WTC11 (cell line): ENCODE measurements at regions not wholly inside any gene's neighbourhood (a gene's known extent, or its start where the extent isn't known, plus 50 kb on each side); places are given as distances from the start of the nearest gene placed in this dataset.

Experiments
- ATAC-seq: fragments of 200-7000 bp; cut with Tn5 transposase; 2 replicates; pipeline ENCODE4 v1.10.0; 2021; ENCODE audit warnings: mild to moderate bottlenecking, moderate library complexity
- CTCF ChIA-PET: fragments of 300-600 bp; sonication (Branson Sonifier 250); formaldehyde crosslinking; loops from one replicate; lab custom pipeline; 2021; ENCODE audit warnings: antibody characterized with exemption; lab: Charles Lee
- POLR2A ChIA-PET: fragments of 350-600 bp; sonication (Branson Sonifier 250); formaldehyde crosslinking; loops from one replicate; lab custom pipeline; 2021; ENCODE audit warnings: antibody characterized with exemption; lab: Charles Lee
- DNase-seq: peaks from one replicate; pipeline ENCODE4 v3.0.0; 2021; ENCODE audit warnings: low spot score
- H3K27ac Mint-ChIP-seq: 2 replicates; pipeline ENCODE4 v1.8.0; 2021; ENCODE audit warnings: mixed read lengths
- H3K27me3 Mint-ChIP-seq: 2 replicates; pipeline ENCODE4 v1.8.0; 2021; ENCODE audit warnings: low read depth, mild to moderate bottlenecking, moderate library complexity, mixed read lengths
- H3K36me3 Mint-ChIP-seq: 2 replicates; pipeline ENCODE4 v1.8.0; 2021; ENCODE audit warnings: mixed read lengths
- H3K4me1 Mint-ChIP-seq: 2 replicates; pipeline ENCODE4 v1.8.0; 2022; ENCODE audit warnings: mixed read lengths
- H3K4me3 Mint-ChIP-seq: 2 replicates; pipeline ENCODE4 v1.8.0; 2021; ENCODE audit warnings: mild to moderate bottlenecking, moderate library complexity, mixed read lengths
- H3K9me3 Mint-ChIP-seq: 2 replicates; pipeline ENCODE4 v1.8.0; 2021; ENCODE audit warnings: mixed read lengths
- CREB1 ChIP-seq: sonication (generic); formaldehyde crosslinking; IDR thresholded peaks from 2 replicates; pipeline ENCODE4 v1.8.0; 2023; ENCODE audit warnings: mild to moderate bottlenecking, missing genetic modification reagents
- EMX1 ChIP-seq: fragments of 250-450 bp; sonication (Bioruptor Pico); IDR thresholded peaks from 2 replicates; pipeline ENCODE4 v1.8.0; 2021; ENCODE audit warnings: mild to moderate bottlenecking
- GRHL2 ChIP-seq: fragments of 250-450 bp; sonication (Bioruptor Pico); IDR thresholded peaks from 2 replicates; pipeline ENCODE4 v1.8.0; 2022; ENCODE audit warnings: mild to moderate bottlenecking, moderate library complexity; ENCODE audit not compliant: insufficient replicate concordance, severe bottlenecking
- MXD4 ChIP-seq: fragments of 250-450 bp; sonication (Bioruptor Pico); IDR thresholded peaks from 2 replicates; pipeline ENCODE4 v1.8.0; 2021; ENCODE audit warnings: mild to moderate bottlenecking, moderate library complexity, borderline replicate concordance
- NR2C2 ChIP-seq: sonication (generic); formaldehyde crosslinking; IDR thresholded peaks from 2 replicates; pipeline ENCODE4 v1.8.0; 2022; ENCODE audit warnings: mild to moderate bottlenecking, missing genetic modification reagents
- SMAD4 ChIP-seq: sonication (generic); formaldehyde crosslinking; IDR thresholded peaks from 2 replicates; pipeline ENCODE4 v1.8.0; 2022; ENCODE audit warnings: mild to moderate bottlenecking, missing genetic modification reagents
- TEAD4 ChIP-seq: sonication (generic); formaldehyde crosslinking; IDR thresholded peaks from 2 replicates; pipeline ENCODE4 v1.8.0; 2022; ENCODE audit warnings: mild to moderate bottlenecking, missing genetic modification reagents
- ZNF317 ChIP-seq: sonication (generic); formaldehyde crosslinking; IDR thresholded peaks from 2 replicates; pipeline ENCODE4 v1.8.1; 2023; ENCODE audit warnings: low read depth, mild to moderate bottlenecking, moderate library complexity, missing genetic modification reagents, borderline replicate concordance
- TF ChIP-seq, protein P1 (sequence below): fragments of 250-450 bp; sonication (Bioruptor Pico); IDR thresholded peaks from 2 replicates; pipeline ENCODE4 v1.8.0; 2021; ENCODE audit warnings: mild to moderate bottlenecking
- TF ChIP-seq, protein P2 (sequence below): sonication (generic); formaldehyde crosslinking; IDR thresholded peaks from 2 replicates; pipeline ENCODE4 v1.8.1; 2023; ENCODE audit warnings: mild to moderate bottlenecking, missing genetic modification reagents, moderate library complexity
- TF ChIP-seq, protein P3 (sequence below): sonication (generic); formaldehyde crosslinking; IDR thresholded peaks from 2 replicates; pipeline ENCODE4 v1.8.0; 2022; ENCODE audit warnings: missing genetic modification reagents
- TF ChIP-seq, protein P4 (sequence below): fragments of 250-450 bp; sonication (Bioruptor Pico); IDR thresholded peaks from 2 replicates; pipeline ENCODE4 v1.9.0; 2021; ENCODE audit warnings: mild to moderate bottlenecking
- TF ChIP-seq, protein P5 (sequence below): sonication (generic); formaldehyde crosslinking; IDR thresholded peaks from 2 replicates; pipeline ENCODE4 v1.8.1; 2022; ENCODE audit warnings: missing genetic modification reagents, borderline replicate concordance
- TF ChIP-seq, protein P6 (sequence below): fragments of 250-450 bp; sonication (Bioruptor Pico); IDR thresholded peaks from 2 replicates; pipeline ENCODE4 v1.9.0; 2021; ENCODE audit warnings: mild to moderate bottlenecking, borderline replicate concordance

DNA sequence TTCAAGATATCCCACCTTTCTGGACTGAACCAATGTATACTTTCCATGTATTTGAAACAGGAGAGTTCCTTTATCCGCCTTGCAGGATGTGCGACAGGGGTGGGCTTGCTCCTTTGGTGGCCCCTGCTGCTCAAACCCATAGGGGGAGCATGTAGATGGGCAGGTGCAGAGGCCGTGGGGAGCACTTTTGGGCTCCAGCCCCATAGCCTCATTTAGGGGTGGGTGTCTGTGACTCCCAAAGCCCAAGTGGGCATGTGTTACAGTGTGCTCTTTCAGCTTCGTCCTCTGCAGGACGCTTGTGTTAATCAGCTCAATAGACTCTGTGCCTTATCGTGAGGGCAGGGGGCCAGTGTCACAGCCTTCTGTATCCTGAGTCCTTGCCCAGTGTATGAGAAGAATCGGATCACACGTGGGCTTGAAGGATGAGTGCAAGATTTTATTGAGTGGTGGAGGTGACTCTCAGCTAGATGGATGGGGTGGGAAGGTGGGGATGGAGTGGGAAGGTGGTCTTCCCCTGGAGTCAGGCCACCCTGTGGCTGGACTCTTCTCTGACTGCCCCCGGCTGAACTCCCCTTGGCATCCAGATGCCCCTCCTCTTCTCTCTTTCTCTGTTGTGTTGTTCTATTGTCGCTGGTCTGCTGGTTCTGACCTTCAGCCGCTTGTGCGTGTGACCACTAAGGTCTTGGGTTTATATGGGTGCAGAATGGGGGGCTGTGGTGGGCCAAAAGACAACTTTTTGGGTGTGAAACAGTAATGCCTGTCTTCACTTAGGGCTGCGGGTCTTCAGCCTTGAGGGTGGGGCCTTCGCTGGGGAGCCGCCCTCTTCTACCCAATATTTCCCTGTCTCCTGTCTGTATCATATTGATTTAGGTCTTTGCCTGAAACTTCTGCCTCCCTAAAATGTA lies 262.2 kb downstream of the GLRX3 start (continued):
- TF ChIP-seq, protein P1, sequence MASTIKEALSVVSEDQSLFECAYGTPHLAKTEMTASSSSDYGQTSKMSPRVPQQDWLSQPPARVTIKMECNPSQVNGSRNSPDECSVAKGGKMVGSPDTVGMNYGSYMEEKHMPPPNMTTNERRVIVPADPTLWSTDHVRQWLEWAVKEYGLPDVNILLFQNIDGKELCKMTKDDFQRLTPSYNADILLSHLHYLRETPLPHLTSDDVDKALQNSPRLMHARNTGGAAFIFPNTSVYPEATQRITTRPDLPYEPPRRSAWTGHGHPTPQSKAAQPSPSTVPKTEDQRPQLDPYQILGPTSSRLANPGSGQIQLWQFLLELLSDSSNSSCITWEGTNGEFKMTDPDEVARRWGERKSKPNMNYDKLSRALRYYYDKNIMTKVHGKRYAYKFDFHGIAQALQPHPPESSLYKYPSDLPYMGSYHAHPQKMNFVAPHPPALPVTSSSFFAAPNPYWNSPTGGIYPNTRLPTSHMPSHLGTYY = no peak
- TF ChIP-seq, protein P2, sequence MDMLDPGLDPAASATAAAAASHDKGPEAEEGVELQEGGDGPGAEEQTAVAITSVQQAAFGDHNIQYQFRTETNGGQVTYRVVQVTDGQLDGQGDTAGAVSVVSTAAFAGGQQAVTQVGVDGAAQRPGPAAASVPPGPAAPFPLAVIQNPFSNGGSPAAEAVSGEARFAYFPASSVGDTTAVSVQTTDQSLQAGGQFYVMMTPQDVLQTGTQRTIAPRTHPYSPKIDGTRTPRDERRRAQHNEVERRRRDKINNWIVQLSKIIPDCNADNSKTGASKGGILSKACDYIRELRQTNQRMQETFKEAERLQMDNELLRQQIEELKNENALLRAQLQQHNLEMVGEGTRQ (CRISPR knock-in tag) = no peak
- TF ChIP-seq, protein P3, sequence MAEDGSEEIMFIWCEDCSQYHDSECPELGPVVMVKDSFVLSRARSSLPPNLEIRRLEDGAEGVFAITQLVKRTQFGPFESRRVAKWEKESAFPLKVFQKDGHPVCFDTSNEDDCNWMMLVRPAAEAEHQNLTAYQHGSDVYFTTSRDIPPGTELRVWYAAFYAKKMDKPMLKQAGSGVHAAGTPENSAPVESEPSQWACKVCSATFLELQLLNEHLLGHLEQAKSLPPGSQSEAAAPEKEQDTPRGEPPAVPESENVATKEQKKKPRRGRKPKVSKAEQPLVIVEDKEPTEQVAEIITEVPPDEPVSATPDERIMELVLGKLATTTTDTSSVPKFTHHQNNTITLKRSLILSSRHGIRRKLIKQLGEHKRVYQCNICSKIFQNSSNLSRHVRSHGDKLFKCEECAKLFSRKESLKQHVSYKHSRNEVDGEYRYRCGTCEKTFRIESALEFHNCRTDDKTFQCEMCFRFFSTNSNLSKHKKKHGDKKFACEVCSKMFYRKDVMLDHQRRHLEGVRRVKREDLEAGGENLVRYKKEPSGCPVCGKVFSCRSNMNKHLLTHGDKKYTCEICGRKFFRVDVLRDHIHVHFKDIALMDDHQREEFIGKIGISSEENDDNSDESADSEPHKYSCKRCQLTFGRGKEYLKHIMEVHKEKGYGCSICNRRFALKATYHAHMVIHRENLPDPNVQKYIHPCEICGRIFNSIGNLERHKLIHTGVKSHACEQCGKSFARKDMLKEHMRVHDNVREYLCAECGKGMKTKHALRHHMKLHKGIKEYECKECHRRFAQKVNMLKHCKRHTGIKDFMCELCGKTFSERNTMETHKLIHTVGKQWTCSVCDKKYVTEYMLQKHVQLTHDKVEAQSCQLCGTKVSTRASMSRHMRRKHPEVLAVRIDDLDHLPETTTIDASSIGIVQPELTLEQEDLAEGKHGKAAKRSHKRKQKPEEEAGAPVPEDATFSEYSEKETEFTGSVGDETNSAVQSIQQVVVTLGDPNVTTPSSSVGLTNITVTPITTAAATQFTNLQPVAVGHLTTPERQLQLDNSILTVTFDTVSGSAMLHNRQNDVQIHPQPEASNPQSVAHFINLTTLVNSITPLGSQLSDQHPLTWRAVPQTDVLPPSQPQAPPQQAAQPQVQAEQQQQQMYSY = no peak
- no peak for TF ChIP-seq GRHL2 (CRISPR knock-in tag)

DNA sequence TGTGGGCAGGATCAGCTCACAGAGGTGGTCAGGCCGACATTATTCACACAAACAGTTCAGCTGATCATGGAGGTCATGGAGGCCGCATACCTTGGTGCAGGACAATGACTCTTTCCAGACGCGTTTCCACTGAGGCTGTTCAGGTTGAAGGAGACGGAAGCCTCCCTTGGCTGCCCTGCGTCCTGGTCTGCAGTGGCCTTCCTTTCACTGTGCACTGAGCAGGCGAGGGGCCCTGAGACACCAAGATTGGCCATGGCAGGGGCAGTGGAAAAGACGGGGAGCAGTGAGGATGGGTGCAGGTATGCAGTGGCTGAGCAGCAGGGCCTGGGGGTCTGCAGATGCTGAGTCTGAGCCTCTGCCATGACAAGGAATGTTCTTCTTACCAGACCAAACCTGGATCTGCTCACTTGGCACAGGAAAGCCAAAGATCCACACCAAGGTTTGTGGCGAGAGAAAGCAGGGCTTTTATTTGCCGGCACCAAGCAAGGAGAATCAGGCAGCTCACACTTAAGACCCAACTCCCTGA lies 263.3 kb downstream of the GLRX3 start:
- CTCF ChIA-PET = no interaction called here
- DNase-seq = no peak

DNA sequence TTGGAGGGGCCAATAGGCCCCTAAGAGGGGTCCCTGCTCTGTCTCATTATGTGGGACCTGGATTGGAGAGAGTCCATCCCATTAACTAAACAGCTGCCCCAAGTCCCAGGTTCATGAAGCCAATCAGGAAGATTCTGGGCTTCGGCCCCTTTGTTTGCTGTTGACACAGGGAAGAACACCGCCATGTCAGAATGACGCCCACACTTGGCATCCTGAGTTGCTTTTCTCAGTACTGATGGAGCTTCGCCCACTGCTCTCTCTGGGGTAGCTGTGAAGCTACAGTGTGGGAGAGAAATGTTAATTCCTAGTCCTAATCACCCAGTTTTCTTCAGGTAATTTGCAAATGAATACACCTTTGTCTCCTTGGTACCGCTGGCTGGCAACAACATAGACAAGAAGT lies 264.7 kb downstream of the GLRX3 start:
- H3K36me3 Mint-ChIP-seq = peaks cover 74% of the 10 kb centered on the region
- ATAC-seq (no peak), DNase-seq (no peak)
- ChIA-PET CTCF (no interaction called here), POLR2A (no interaction called here)
- no peak overlapping the region for H3K27ac Mint-ChIP-seq
- no peak overlapping the region for H3K4me3 Mint-ChIP-seq
- H3K4me1 Mint-ChIP-seq = no peaks in the 10 kb centered on the region
- TF ChIP-seq ZNF317 (CRISPR knock-in tag) (no peak), CREB1 (CRISPR knock-in tag) (no peak), MXD4 (CRISPR knock-in tag) (no peak), EMX1 (CRISPR knock-in tag) (no peak), NR2C2 (no peak), SMAD4 (no peak)
- TF ChIP-seq, protein P4, sequence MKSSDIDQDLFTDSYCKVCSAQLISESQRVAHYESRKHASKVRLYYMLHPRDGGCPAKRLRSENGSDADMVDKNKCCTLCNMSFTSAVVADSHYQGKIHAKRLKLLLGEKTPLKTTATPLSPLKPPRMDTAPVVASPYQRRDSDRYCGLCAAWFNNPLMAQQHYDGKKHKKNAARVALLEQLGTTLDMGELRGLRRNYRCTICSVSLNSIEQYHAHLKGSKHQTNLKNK (CRISPR knock-in tag) = no peak
- TF ChIP-seq, protein P5, sequence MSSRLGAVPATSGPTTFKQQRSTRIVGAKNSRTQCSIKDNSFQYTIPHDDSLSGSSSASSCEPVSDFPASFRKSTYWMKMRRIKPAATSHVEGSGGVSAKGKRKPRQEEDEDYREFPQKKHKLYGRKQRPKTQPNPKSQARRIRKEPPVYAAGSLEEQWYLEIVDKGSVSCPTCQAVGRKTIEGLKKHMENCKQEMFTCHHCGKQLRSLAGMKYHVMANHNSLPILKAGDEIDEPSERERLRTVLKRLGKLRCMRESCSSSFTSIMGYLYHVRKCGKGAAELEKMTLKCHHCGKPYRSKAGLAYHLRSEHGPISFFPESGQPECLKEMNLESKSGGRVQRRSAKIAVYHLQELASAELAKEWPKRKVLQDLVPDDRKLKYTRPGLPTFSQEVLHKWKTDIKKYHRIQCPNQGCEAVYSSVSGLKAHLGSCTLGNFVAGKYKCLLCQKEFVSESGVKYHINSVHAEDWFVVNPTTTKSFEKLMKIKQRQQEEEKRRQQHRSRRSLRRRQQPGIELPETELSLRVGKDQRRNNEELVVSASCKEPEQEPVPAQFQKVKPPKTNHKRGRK = no peak
- TF ChIP-seq, protein P6, sequence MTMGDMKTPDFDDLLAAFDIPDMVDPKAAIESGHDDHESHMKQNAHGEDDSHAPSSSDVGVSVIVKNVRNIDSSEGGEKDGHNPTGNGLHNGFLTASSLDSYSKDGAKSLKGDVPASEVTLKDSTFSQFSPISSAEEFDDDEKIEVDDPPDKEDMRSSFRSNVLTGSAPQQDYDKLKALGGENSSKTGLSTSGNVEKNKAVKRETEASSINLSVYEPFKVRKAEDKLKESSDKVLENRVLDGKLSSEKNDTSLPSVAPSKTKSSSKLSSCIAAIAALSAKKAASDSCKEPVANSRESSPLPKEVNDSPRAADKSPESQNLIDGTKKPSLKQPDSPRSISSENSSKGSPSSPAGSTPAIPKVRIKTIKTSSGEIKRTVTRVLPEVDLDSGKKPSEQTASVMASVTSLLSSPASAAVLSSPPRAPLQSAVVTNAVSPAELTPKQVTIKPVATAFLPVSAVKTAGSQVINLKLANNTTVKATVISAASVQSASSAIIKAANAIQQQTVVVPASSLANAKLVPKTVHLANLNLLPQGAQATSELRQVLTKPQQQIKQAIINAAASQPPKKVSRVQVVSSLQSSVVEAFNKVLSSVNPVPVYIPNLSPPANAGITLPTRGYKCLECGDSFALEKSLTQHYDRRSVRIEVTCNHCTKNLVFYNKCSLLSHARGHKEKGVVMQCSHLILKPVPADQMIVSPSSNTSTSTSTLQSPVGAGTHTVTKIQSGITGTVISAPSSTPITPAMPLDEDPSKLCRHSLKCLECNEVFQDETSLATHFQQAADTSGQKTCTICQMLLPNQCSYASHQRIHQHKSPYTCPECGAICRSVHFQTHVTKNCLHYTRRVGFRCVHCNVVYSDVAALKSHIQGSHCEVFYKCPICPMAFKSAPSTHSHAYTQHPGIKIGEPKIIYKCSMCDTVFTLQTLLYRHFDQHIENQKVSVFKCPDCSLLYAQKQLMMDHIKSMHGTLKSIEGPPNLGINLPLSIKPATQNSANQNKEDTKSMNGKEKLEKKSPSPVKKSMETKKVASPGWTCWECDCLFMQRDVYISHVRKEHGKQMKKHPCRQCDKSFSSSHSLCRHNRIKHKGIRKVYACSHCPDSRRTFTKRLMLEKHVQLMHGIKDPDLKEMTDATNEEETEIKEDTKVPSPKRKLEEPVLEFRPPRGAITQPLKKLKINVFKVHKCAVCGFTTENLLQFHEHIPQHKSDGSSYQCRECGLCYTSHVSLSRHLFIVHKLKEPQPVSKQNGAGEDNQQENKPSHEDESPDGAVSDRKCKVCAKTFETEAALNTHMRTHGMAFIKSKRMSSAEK = no peak
- peaks cover 89% of the 10 kb centered on the region for H3K9me3 Mint-ChIP-seq
- H3K27me3 Mint-ChIP-seq = peaks cover 5% of the 10 kb centered on the region; the same call in 1 of the 2 replicates

More for the DNA sequence above, 263.3 kb downstream of the GLRX3 start:
- Mint-ChIP-seq H3K9me3 (peaks cover 90% of the 10 kb centered on the region), H3K4me1 (no peaks in the 10 kb centered on the region), H3K27me3 (peaks cover 7% of the 10 kb centered on the region), H3K27ac (no peak overlapping the region), H3K4me3 (no peak overlapping the region), H3K36me3 (peaks cover 74% of the 10 kb centered on the region)
- no peak for ATAC-seq
- no peak for TF ChIP-seq TEAD4
- POLR2A ChIA-PET = no interaction called here
